ENCODE measurements at regions not wholly inside any gene's neighbourhood (a gene's known extent, or its start where the extent isn't known, plus 50 kb on each side); places are given as distances from the start of the nearest gene placed in this dataset.
"Not testable (repeated sequence)": the region's sequence is repeated elsewhere in the genome, so short reads cannot be mapped to it uniquely, and the experiment has no call there.

DNA sequence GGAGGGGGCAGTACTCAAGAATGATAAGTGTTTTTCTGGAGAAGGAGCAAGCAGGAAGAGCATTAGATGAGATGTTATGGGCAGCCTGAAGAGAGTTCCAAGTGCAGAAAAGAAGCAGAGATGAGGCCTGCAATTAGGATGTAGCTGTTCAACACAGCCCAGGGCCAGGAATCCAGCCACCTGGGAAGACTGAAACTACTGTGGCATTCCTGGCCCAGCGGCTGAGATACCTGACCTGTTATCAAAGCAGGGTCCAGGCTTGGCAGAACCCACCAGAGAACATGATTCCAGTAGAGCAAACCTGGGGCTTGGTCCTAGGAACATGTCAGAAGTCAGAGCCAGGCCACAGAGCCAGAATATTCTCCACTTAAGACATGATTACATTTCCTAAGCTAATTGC is 73.3 kb upstream of the LRCH1 start:
- in situ Hi-C loops (cut with HindIII; ENCODE audit: low sequenced_read_pairs), result no loop called here

DNA sequence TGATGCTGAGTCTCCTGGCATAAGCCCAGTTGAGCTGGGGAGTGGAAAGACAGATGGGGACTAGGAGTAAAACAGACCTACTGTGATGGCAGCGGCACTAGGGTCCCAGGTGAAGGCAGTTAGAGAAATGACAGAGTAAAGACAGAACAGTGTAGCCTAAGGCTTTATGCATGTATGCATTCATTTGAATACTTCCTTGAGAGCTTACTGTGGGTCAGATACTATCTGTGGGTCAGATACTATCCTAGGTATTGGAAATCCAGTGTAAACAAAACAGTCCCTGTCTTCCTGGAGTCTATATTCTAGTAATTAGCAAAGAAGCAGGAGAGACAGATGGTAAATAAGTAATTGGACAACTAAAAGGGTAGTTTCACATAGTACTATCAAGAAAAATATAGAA is 73.7 kb upstream of the LRCH1 start:
- no peak overlapping the region for H3K4me3 ChIP-seq (ENCODE audit: low read depth, low read length)
- no peak for DNase-seq (ENCODE audit: low read depth)
- TF ChIP-seq, protein P1, sequence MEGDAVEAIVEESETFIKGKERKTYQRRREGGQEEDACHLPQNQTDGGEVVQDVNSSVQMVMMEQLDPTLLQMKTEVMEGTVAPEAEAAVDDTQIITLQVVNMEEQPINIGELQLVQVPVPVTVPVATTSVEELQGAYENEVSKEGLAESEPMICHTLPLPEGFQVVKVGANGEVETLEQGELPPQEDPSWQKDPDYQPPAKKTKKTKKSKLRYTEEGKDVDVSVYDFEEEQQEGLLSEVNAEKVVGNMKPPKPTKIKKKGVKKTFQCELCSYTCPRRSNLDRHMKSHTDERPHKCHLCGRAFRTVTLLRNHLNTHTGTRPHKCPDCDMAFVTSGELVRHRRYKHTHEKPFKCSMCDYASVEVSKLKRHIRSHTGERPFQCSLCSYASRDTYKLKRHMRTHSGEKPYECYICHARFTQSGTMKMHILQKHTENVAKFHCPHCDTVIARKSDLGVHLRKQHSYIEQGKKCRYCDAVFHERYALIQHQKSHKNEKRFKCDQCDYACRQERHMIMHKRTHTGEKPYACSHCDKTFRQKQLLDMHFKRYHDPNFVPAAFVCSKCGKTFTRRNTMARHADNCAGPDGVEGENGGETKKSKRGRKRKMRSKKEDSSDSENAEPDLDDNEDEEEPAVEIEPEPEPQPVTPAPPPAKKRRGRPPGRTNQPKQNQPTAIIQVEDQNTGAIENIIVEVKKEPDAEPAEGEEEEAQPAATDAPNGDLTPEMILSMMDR (IDR thresholded peaks at IDR 0.05; ENCODE audit: low read depth, low read length, missing control alignments), result no peak
- in situ Hi-C loops (cut with HindIII; ENCODE audit: low sequenced_read_pairs), result no loop called here

More for the DNA sequence above, 73.3 kb upstream of the LRCH1 start:
- TF ChIP-seq, protein P1 (IDR thresholded peaks at IDR 0.05; ENCODE audit: low read depth, low read length, missing control alignments), result no peak
- DNase-seq (ENCODE audit: low read depth), result no peak
- H3K4me3 ChIP-seq (ENCODE audit: low read depth, low read length), result no peak overlapping the region

DNA sequence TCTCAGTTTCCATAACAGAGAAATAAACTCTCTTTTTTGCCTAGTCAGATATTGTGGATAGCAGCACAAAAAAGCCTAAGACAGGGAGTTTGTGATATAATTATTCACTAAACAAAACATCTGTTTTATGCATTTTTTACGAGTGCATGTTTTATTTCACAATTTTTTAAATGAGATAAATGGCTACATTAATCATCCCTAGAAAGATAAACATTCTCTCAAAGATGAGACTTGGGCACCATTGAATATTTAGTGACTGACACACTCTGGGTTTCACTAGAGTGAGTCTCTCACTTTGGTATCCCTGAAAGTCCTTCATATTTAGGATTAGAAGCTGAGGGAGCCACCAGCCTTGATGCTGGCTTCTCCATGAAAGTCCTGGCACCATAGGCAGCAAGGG is 74.3 kb upstream of the LRCH1 start:
- no peak for DNase-seq (ENCODE audit: low read depth)
- TF ChIP-seq, protein P1 (IDR thresholded peaks at IDR 0.05; ENCODE audit: low read depth, low read length, missing control alignments), result no peak
- in situ Hi-C loops (cut with HindIII; ENCODE audit: low sequenced_read_pairs), result no loop called here
- H3K4me3 ChIP-seq (ENCODE audit: low read depth, low read length), result no peak overlapping the region

DNA sequence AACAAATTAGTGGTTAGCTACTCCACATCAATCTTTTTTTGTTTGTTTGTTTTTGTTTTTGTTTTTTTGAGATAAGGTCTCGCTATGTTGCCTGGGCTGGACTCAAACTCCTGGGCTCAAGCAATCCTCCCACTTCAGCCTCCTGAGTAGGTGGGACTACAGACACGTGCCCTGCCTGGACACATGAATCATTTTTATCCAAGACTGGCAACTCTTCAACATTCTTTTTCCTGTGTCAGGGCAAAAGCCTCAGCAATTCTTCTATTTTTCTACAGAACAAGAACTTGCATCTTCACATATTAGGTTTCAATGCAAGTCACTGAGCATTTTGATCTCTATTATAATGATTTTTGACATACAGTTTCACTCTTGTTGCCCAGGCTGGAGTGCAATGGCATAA is 76.8 kb upstream of the LRCH1 start:
- no peak for DNase-seq (ENCODE audit: low read depth)
- TF ChIP-seq, protein P1 (IDR thresholded peaks at IDR 0.05; ENCODE audit: low read depth, low read length, missing control alignments), result no peak
- H3K4me3 ChIP-seq (ENCODE audit: low read depth, low read length), result no peak overlapping the region
- in situ Hi-C loops (cut with HindIII; ENCODE audit: low sequenced_read_pairs), result no loop called here

DNA sequence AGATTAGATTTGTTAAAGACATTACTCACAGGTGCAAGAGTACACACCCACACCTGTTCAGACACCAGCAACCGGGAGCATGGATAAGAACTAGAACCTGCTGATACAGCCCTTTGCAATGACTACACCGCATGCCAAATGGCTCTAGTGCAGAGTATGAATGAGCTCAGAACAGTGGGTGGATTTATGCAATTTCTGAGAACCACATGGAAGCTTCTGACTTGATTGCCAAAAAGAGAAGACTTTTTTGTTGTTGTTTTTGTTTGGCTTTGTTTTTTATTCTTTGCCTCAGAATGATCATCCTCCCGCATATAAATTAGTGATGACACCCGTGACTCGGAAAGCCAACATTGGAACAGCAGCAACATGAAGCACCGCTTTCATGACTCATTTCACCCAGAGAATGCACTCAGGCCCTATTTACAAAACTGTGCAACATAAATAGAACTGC is 77.4 kb upstream of the LRCH1 start:
- in situ Hi-C loops (cut with HindIII; ENCODE audit: low sequenced_read_pairs), result no loop called here
- H3K4me3 ChIP-seq (ENCODE audit: low read depth, low read length), result no peak overlapping the region
- no peak for DNase-seq (ENCODE audit: low read depth)
- TF ChIP-seq, protein P1 (IDR thresholded peaks at IDR 0.05; ENCODE audit: low read depth, low read length, missing control alignments), result no peak

DNA sequence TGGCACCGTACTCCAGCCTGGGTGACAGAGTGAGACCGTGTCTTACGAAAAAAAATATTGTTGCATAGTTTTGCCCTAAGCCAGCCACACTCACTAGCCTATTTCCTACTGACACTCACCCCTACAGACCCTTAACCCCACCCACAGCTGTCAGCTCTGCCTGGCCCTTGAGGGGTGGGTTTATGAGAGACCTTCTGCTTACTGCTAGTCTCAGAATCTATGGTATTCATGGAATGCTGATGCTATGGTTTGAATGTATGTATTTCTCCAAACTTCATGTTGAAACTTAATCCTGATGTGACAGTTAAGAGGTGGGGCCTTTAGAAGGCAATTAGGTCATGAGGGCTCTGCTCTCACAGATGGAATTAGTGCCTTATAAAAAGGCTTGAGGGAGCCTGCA is 79.2 kb upstream of the LRCH1 start:
- DNase-seq (ENCODE audit: low read depth), result no peak
- in situ Hi-C loops (cut with HindIII; ENCODE audit: low sequenced_read_pairs), result no loop called here
- TF ChIP-seq, protein P1 (IDR thresholded peaks at IDR 0.05; ENCODE audit: low read depth, low read length, missing control alignments), result no peak
- no peak overlapping the region for H3K4me3 ChIP-seq (ENCODE audit: low read depth, low read length)

DNA sequence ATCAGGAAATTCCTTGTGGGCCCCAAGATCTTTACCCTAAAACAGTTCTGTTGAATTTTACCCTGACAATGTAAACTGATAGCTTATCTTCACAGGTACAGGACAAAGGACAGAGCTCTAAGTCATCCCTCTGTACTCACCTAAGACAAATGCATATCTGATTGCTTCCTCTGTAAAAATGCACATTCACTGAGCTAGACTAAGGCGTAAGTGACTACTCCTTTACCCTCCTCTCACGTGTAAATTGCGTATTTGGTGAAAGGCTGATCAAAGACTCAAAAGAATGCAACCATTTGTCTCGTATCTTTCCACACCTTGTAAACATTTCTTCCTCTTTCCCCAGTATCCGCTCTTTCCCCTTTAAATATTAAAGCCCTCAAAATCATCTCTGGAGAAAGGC is 80.6 kb upstream of the LRCH1 start:
- no peak for DNase-seq (ENCODE audit: low read depth)
- in situ Hi-C loops (cut with HindIII; ENCODE audit: low sequenced_read_pairs), result no loop called here
- TF ChIP-seq, protein P1 (IDR thresholded peaks at IDR 0.05; ENCODE audit: low read depth, low read length, missing control alignments), result no peak
- H3K4me3 ChIP-seq (ENCODE audit: low read depth, low read length), result no peak overlapping the region

DNA sequence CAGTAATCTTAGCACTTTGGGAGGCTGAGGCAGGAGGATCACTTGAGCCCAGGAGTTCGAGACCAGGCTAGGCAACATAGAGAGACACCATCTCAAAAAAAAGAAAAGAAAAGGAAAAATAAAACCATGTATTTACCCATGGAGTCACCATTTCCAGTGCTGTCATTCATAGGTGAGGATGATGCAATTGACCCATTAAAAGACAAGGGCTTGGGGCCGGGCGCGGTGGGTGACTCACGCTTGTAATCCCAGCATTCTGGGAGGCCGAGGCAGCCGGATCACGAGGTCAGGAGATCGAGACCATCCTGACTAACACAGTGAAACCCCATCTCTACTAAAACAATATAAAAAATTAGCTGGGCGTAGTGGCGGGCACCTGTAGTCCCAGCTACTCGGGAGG is 82.6 kb upstream of the RUBCNL start:
- in situ Hi-C loops (cut with HindIII; ENCODE audit: low sequenced_read_pairs); DNase-seq (ENCODE audit: low read depth); H3K4me3 ChIP-seq (ENCODE audit: low read depth, low read length): not testable (repeated sequence)
